ENCODE measurements at regions not wholly inside any gene's neighbourhood (a gene's known extent, or its start where the extent isn't known, plus 50 kb on each side); places are given as distances from the start of the nearest gene placed in this dataset.

GRCh38 chr2:81942136-81942680, 1637.7 kb upstream of the LRRTM1 start:
- no peak for TF ChIP-seq CTCF (IDR thresholded peaks at IDR 0.05; ENCODE audit: extremely low read depth, insufficient read depth, missing control alignments)
- no peak for DNase-seq (ENCODE audit: low spot score)
- in situ Hi-C loops (cut with MboI; ENCODE audit: low pct_unique_long_range_greater_than_20kb, low sequenced_read_pairs, unreplicated experiment), result no loop called here

GRCh38 chr2:81940266-81940955, 1635.9 kb upstream of the LRRTM1 start:
- in situ Hi-C loops (cut with MboI; ENCODE audit: low pct_unique_long_range_greater_than_20kb, low sequenced_read_pairs, unreplicated experiment), result no loop called here
- TF ChIP-seq CTCF (IDR thresholded peaks at IDR 0.05; ENCODE audit: extremely low read depth, insufficient read depth, missing control alignments), result no peak
- no peak for DNase-seq (ENCODE audit: low spot score)

- DNase-seq (ENCODE audit: low spot score), result no peak
- TF ChIP-seq CTCF (IDR thresholded peaks at IDR 0.05; ENCODE audit: extremely low read depth, insufficient read depth, missing control alignments), result no peak
- in situ Hi-C loops (cut with MboI; ENCODE audit: low pct_unique_long_range_greater_than_20kb, low sequenced_read_pairs, unreplicated experiment), result no loop called here
Observed at GRCh38 chr2:81937944-81938343, 1633.4 kb upstream of the LRRTM1 start.

- no peak for TF ChIP-seq CTCF (IDR thresholded peaks at IDR 0.05; ENCODE audit: extremely low read depth, insufficient read depth, missing control alignments)
- in situ Hi-C loops (cut with MboI; ENCODE audit: low pct_unique_long_range_greater_than_20kb, low sequenced_read_pairs, unreplicated experiment), result no loop called here
- DNase-seq (ENCODE audit: low spot score), result no peak
Observed at GRCh38 chr2:81903534-81903933, 1599.0 kb upstream of the LRRTM1 start.

GRCh38 chr2:81901017-81901416, 1596.5 kb upstream of the LRRTM1 start:
- in situ Hi-C loops (cut with MboI; ENCODE audit: low pct_unique_long_range_greater_than_20kb, low sequenced_read_pairs, unreplicated experiment), result no loop called here
- DNase-seq (ENCODE audit: low spot score), result no peak

GRCh38 chr2:81895620-81896250, 1591.2 kb upstream of the LRRTM1 start:
- TF ChIP-seq CTCF (IDR thresholded peaks at IDR 0.05; ENCODE audit: extremely low read depth, insufficient read depth, missing control alignments), result no peak
- in situ Hi-C loops (cut with MboI; ENCODE audit: low pct_unique_long_range_greater_than_20kb, low sequenced_read_pairs, unreplicated experiment), result no loop called here
- no peak for DNase-seq (ENCODE audit: low spot score)

More at GRCh38 chr2:81901017-81901416, 1596.5 kb upstream of the LRRTM1 start:
- peak; percentile 13 for TF ChIP-seq CTCF (IDR thresholded peaks at IDR 0.05; ENCODE audit: extremely low read depth, insufficient read depth, missing control alignments)

All from GM13977 (cell line).